Prostate gland (tissue), 2 donors: ENCODE measurements at regions not wholly inside any gene's neighbourhood (a gene's known extent, or its start where the extent isn't known, plus 50 kb on each side); places are given as distances from the start of the nearest gene placed in this dataset.

Experiments
- DNase-seq: peaks from one replicate; pipeline ENCODE4 v3.0.0-alpha.2; 2019; ENCODE audit warnings: low spot score
- H3K27ac ChIP-seq, 2 donors: fragments of 200-600 bp; sonication (generic); 2 replicates each; pipeline ENCODE4 v1.5.1; 2017 to 2019
- H3K27me3 ChIP-seq: fragments of 200-600 bp; sonication (generic); replicated peaks from 2 replicates; pipeline ENCODE4 v1.5.1; 2019; ENCODE audit not compliant: insufficient read depth
- H3K36me3 ChIP-seq, 2 donors: fragments of 200-600 bp; sonication (generic); 1 replicate in 1 of 2; 2 replicates in 1 of 2; pipeline versions ENCODE4 v1.5.1 to v1.8.1; 2017 to 2019
- H3K4me1 ChIP-seq: fragments of 200-600 bp; sonication (generic); replicated peaks from 2 replicates; pipeline ENCODE4 v1.5.1; 2019
- H3K4me3 ChIP-seq, 2 donors: fragments of 200-600 bp; sonication (generic); 2 replicates each; pipeline ENCODE4 v1.5.1; 2017 to 2019
- H3K9me3 ChIP-seq: fragments of 200-600 bp; sonication (generic); 2 replicates; pipeline ENCODE4 v1.5.1; 2017
- CTCF ChIP-seq, 4 experiments: fragments of 200-600 bp in 2 of 4; fragments of 450-650 bp in 2 of 4; sonication (generic) in 2 of 4; IDR thresholded peaks; 1 replicate in 3 of 4; 2 replicates in 1 of 4; pipeline ENCODE4 v1.5.1; 2016 to 2019; ENCODE audit warnings: antibody characterized with exemption in 4 of 4, mild to moderate bottlenecking in 2 of 4, moderate library complexity in 2 of 4
- POLR2A ChIP-seq: fragments of 450-650 bp; IDR thresholded peaks from one replicate; pipeline ENCODE4 v1.6.1; 2016; ENCODE audit warnings: antibody characterized with exemption, mild to moderate bottlenecking
- POLR2AphosphoS5 ChIP-seq: sonication (generic); formaldehyde crosslinking; IDR thresholded peaks from one replicate; pipeline ENCODE4 v1.6.1; 2017; ENCODE audit warnings: antibody characterized with exemption
- WGBS: methylation state at CpG from one replicate; pipeline ENCODE4 v1.1.5; 2018; 5-methylcytosine and 5-hydroxymethylcytosine counted together
- intact Hi-C: fragments of 100-400 bp; cut with DNase I; formaldehyde crosslinking; loops from one replicate; pipeline ENCODE4 v1.14.2; 2022

GRCh38 chr1:118785246-118785645, 202.9 kb downstream of the TBX15 start:
- Histone ChIP-seq H3K27ac (no peak overlapping the region), H3K4me1 (no peaks in the 10 kb centered on the region), H3K36me3 (no peaks in the 10 kb centered on the region), H3K4me3 (no peak overlapping the region), H3K27me3 (no peaks in the 10 kb centered on the region), H3K9me3 (no peaks in the 10 kb centered on the region)
- 10% methylated on average over 2 of the region's 2 CpGs for WGBS
- no peak for TF ChIP-seq POLR2A
- TF ChIP-seq CTCF (IDR thresholded peaks at IDR 0.05), result no peak
- no peak for TF ChIP-seq POLR2AphosphoS5
- intact Hi-C loops, result no loop called here
- DNase-seq, result no peak

- no peak overlapping the region for H3K27ac ChIP-seq
- no peak overlapping the region for H3K4me3 ChIP-seq
- intact Hi-C loops, result no loop called here
- H3K9me3 ChIP-seq, result no peaks in the 10 kb centered on the region
- H3K4me1 ChIP-seq, result no peaks in the 10 kb centered on the region
- H3K27me3 ChIP-seq, result no peaks in the 10 kb centered on the region
- DNase-seq, result no peak
- no peak for TF ChIP-seq POLR2A
- WGBS, result 44% methylated on average over 2 of the region's 2 CpGs
- H3K36me3 ChIP-seq, result no peaks in the 10 kb centered on the region
Measured at GRCh38 chr1:118783095-118783758, 204.9 kb downstream of the TBX15 start.

- TF ChIP-seq POLR2A (no peak), POLR2AphosphoS5 (no peak), CTCF (IDR thresholded peaks at IDR 0.05) (no peak)
- Histone ChIP-seq H3K4me3 (no peak overlapping the region), H3K9me3 (no peaks in the 10 kb centered on the region), H3K36me3 (no peaks in the 10 kb centered on the region), H3K27ac (no peak overlapping the region), H3K4me1 (no peaks in the 10 kb centered on the region), H3K27me3 (no peaks in the 10 kb centered on the region)
- no peak for DNase-seq
- 67% methylated on average over 1 of the region's 1 CpG for WGBS
- intact Hi-C loops, result no loop called here
Measured at GRCh38 chr1:118773656-118774055, 214.5 kb downstream of the TBX15 start.

DNA sequence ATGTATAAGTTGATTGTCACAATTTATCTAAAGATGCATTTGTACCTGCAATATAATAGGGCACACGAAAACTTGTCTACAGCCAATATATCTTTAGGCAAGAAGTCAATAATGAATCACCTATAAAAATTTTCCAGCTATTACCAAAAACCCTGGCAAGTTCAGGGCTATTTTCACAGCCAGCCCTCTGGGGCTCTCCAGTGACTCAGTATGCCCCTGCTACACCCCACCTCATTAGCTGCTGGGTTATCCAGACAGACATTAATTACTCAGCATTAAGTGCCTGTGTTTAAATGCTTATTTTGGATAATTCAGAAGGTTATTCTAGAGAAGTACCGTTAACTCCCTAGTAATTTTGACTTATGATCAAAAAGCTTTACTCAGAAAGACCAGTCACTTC, 220.2 kb downstream of the TBX15 start:
- Histone ChIP-seq H3K4me1 (no peaks in the 10 kb centered on the region), H3K27me3 (no peaks in the 10 kb centered on the region), H3K36me3 (no peaks in the 10 kb centered on the region), H3K27ac (no peak overlapping the region), H3K4me3 (no peak overlapping the region), H3K9me3 (no peaks in the 10 kb centered on the region)
- WGBS, result 52% methylated on average over 2 of the region's 2 CpGs
- TF ChIP-seq POLR2A (no peak), POLR2AphosphoS5 (no peak), CTCF (IDR thresholded peaks at IDR 0.05) (no peak)
- no peak for DNase-seq
- intact Hi-C loops, result no loop called here

DNA sequence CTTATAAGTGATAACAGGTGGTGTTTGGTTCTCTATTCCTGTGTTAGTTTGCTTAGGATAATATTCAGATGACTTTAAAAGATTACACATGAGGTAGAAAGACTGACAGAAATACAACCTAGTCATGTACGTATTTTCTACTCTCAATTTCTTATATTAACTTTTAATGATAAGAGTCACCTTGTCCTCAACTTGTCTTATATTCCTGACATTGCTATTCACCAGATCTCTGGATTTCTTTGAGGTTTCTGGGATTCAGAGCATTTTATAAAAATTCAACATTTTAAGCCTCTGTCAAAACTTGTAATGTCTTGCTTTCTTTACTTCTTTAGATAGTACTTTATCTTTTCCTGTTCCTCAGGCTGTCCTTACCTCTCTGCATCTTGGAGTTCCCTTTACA, 234.2 kb downstream of the TBX15 start:
- Histone ChIP-seq H3K27me3 (no peaks in the 10 kb centered on the region), H3K4me1 (no peaks in the 10 kb centered on the region), H3K27ac (no peak overlapping the region), H3K4me3 (no peak overlapping the region), H3K9me3 (no peaks in the 10 kb centered on the region), H3K36me3 (no peaks in the 10 kb centered on the region)
- 69% methylated on average over 1 of the region's 1 CpG for WGBS
- intact Hi-C loops, result no loop called here
- no peak for TF ChIP-seq POLR2A
- TF ChIP-seq CTCF (IDR thresholded peaks at IDR 0.05), result no peak
- TF ChIP-seq POLR2AphosphoS5, result no peak
- no peak for DNase-seq
